Psoas muscle (tissue), 7 donors: ENCODE measurements at regions not wholly inside any gene's neighbourhood (a gene's known extent, or its start where the extent isn't known, plus 50 kb on each side); places are given as distances from the start of the nearest gene placed in this dataset.
"Not testable (repeated sequence)": the region's sequence is repeated elsewhere in the genome, so short reads cannot be mapped to it uniquely, and the experiment has no call there.

Experiments
- ATAC-seq, 4 donors: fragments of 200-7000 bp; cut with Tn5 transposase; one replicate each; pipeline ENCODE4 v1.9.1; 2020; ENCODE audit warnings: moderate library complexity in 3 of 4, mild to moderate bottlenecking in 2 of 4
- DNase-seq, 2 donors: peaks; one replicate each; pipeline ENCODE4 v3.0.0-alpha.2; 2020
- H3K27ac ChIP-seq: fragments of 200-600 bp; one replicate; pipeline ENCODE4 v1.8.0; 2022
- H3K27me3 ChIP-seq, 3 donors: fragments of 200-600 bp in 1 of 3; one replicate each; pipeline versions ENCODE4 v1.6.1 to v1.8.0; 2013 to 2022; ENCODE audit warnings: low read length in 2 of 3, mild to moderate bottlenecking in 2 of 3, moderate library complexity in 1 of 3; ENCODE audit not compliant: insufficient read depth in 3 of 3
- H3K36me3 ChIP-seq, 2 donors: fragments of 200-600 bp in 1 of 2; one replicate each; pipeline versions ENCODE4 v1.6.1 to v1.8.0; 2013 to 2022; ENCODE audit warnings: low read depth in 1 of 2, mild to moderate bottlenecking in 1 of 2, moderate library complexity in 1 of 2; ENCODE audit not compliant: insufficient read depth in 1 of 2
- H3K4me1 ChIP-seq: fragments of 200-600 bp; one replicate; pipeline ENCODE4 v1.8.0; 2022
- H3K4me3 ChIP-seq: fragments of 200-600 bp; one replicate; pipeline ENCODE4 v1.8.0; 2022; ENCODE audit warnings: mild to moderate bottlenecking
- H3K9me3 ChIP-seq: fragments of 200-600 bp; one replicate; pipeline ENCODE4 v1.8.0; 2022
- WGBS, 3 donors: extraction: QIAGEN DNeasy Blood & Tissue Kit; methylation state at CpG; one replicate each; pipeline versions ENCODE4 v1.1.6 to v1.1.7; 2013; 5-methylcytosine and 5-hydroxymethylcytosine counted together
- intact Hi-C, 2 donors: fragments of 100-400 bp; cut with DNase I; formaldehyde crosslinking; loops; one replicate each; pipeline versions ENCODE4 v1.11.0 to v1.14.2; 2022
- TF ChIP-seq, protein P1 (sequence below): fragments of 200-600 bp; IDR thresholded peaks from one replicate; pipeline ENCODE4 v1.8.0; 2022; ENCODE audit warnings: antibody characterized with exemption
- donor health status: healthy with polysubstance abuse.
- donor health status: DM: no; HTN: no; CAD: no; lungs with moderate emphysema.
- donor health status: Bipolar disorder and iron deficiency.
- donor health status: healthy.
- donor health status: DM: yes; HTN: yes; CAD: no.
- donor health status: DM: no; HTN: no; CAD: no.
- donor health status: DM: yes; HTN: yes; CAD: no.

DNA sequence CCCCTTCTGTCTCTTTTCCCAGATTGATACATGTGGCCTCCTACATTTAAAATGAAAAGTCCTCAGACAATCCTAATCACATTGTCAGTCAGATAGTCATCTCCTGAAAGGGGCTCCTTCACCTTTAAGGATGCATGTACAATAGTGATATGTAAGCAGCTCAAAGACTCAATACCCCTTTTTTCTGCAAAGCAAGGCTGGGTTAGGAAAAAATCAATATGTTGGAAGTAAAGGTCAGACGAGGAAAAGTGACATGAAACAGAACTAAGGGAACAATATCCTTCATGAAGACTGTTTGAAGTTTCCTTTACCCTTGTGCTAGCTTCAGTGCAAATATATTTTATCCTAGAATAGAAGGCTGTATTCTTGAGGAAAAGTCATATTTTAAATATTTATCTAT lies 539.3 kb downstream of the NR2F2 start:
- ATAC-seq (no peak), DNase-seq (no peak)
- Histone ChIP-seq H3K9me3 (no peaks in the 10 kb centered on the region), H3K27me3 (no peaks in the 10 kb centered on the region), H3K36me3 (no peaks in the 10 kb centered on the region), H3K27ac (no peak overlapping the region), H3K4me1 (no peaks in the 10 kb centered on the region), H3K4me3 (no peak overlapping the region)
- TF ChIP-seq, protein P1, sequence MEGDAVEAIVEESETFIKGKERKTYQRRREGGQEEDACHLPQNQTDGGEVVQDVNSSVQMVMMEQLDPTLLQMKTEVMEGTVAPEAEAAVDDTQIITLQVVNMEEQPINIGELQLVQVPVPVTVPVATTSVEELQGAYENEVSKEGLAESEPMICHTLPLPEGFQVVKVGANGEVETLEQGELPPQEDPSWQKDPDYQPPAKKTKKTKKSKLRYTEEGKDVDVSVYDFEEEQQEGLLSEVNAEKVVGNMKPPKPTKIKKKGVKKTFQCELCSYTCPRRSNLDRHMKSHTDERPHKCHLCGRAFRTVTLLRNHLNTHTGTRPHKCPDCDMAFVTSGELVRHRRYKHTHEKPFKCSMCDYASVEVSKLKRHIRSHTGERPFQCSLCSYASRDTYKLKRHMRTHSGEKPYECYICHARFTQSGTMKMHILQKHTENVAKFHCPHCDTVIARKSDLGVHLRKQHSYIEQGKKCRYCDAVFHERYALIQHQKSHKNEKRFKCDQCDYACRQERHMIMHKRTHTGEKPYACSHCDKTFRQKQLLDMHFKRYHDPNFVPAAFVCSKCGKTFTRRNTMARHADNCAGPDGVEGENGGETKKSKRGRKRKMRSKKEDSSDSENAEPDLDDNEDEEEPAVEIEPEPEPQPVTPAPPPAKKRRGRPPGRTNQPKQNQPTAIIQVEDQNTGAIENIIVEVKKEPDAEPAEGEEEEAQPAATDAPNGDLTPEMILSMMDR: no peak
- intact Hi-C loops: no loop called here
- WGBS, 3 donors: 45 to 61% (median 58%) methylated on average over 1 of the region's 1 CpG

DNA sequence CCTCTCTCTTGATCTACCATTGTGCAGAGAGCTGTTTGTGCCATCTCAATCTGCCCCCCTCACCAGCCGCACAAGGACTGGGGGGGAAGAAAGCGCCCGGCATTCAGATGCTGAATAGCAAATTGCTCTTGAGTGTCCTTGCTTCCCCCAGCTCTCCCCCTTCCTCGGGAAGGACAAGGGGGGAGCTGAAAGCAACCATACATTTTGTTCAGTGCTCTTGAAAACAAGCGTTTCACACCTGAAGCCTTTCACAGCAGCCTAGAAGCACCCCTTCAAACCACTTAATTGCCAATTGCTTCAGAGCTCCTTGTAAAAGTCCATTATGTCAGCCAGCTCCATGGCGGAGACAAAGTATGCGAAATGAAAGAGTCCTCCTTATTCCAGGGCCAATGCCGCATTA lies 540.1 kb downstream of the NR2F2 start:
- Histone ChIP-seq H3K4me1 (no peaks in the 10 kb centered on the region), H3K27ac (no peak overlapping the region), H3K9me3 (no peaks in the 10 kb centered on the region), H3K36me3 (no peaks in the 10 kb centered on the region), H3K27me3 (no peaks in the 10 kb centered on the region), H3K4me3 (no peak overlapping the region)
- DNase-seq: no peak
- TF ChIP-seq, protein P1: no peak
- intact Hi-C loops: no loop called here
- no peak for ATAC-seq
- 40 to 53% (median 44%) methylated on average over 8 of the region's 8 CpGs for WGBS, 3 donors

DNA sequence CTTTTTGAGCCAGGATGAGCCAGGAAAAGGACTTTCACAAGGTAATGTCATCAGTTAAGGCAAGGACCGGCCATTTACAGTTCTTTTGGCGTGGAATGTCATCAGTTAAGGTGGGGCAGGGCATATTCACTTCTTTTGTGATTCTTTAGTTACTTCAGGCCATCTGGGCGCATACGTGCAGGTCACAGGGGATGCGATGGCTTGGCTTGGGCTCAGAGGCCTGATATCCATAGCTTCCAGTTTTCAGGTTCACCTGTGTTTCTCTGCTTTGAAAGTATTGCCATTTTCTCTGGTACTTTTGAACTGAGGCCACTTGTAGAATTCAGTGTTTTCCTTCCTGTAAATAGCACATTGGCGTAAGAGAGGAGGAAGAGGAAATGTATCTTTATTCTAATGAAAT lies 546.9 kb downstream of the NR2F2 start:
- intact Hi-C loops, ATAC-seq: not testable (repeated sequence)
- 85 to 87% (median 86%) methylated on average over 6 of the region's 6 CpGs for WGBS, 3 donors

GRCh38 chr15:96878129-96878528 lies 547.6 kb downstream of the NR2F2 start:
- H3K4me3 ChIP-seq: no peak overlapping the region
- intact Hi-C loops: no loop called here
- no peaks in the 10 kb centered on the region for H3K4me1 ChIP-seq
- H3K36me3 ChIP-seq: no peaks in the 10 kb centered on the region
- no peaks in the 10 kb centered on the region for H3K9me3 ChIP-seq
- peaks cover 0 to 2% (median 0%) of the 10 kb centered on the region in 3 donors for H3K27me3 ChIP-seq
- TF ChIP-seq, protein P1: no peak
- DNase-seq: no peak
- no peak overlapping the region for H3K27ac ChIP-seq
- WGBS, 3 donors: 94 to 98% (median 95%) methylated on average over 2 of the region's 2 CpGs
- ATAC-seq: no peak

More for the DNA sequence above, 546.9 kb downstream of the NR2F2 start:
- not testable (repeated sequence) for DNase-seq, H3K27me3 ChIP-seq, H3K4me1 ChIP-seq, H3K9me3 ChIP-seq, H3K36me3 ChIP-seq, H3K4me3 ChIP-seq, H3K27ac ChIP-seq

DNA sequence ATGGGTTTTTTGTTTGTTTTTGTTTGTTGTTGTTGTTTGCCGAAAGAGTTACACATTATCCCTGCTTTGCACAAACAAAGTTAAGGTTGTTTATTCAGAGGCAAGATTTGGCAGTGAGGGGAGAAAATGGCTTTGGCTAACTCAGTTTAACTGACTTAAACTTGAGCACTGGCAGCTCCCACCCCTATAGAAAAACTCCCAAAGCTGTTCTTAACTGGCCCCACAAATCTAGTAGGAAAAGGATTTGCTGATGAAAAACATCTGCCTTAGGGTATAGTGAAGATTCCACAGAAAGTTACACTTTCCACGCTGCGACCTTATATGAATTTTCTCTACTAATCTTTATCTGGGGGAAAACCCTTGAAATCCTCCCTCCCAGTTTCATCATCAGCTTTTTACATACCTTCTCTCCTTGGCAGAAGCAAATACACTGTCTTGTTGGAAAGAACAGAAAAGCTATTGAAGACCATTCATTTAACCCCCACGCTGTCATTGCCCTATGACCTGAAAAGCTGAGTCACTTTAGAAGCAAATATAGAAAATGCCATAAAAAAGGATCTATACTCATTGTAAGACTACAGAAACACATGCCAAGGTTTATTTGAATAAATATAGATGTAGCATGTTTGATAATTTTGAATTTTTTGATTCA lies 551.7 kb downstream of the NR2F2 start:
- no peaks in the 10 kb centered on the region for H3K9me3 ChIP-seq
- TF ChIP-seq, protein P1: no peak
- peaks cover 0 to 2% (median 0%) of the 10 kb centered on the region in 3 donors for H3K27me3 ChIP-seq
- H3K4me1 ChIP-seq: no peaks in the 10 kb centered on the region
- no peak for ATAC-seq
- H3K27ac ChIP-seq: no peak overlapping the region
- 71 to 77% (median 74%) methylated on average over 4 of the region's 4 CpGs for WGBS, 3 donors
- H3K36me3 ChIP-seq: no peaks in the 10 kb centered on the region
- no peak overlapping the region for H3K4me3 ChIP-seq
- no peak for DNase-seq
- intact Hi-C loops: no loop called here
